Stimulated activated naive CD4-positive, alpha-beta T cell treated with Interleukin-2 at 50 U/mL for 16 hours (primary cell): ENCODE measurements at regions not wholly inside any gene's neighbourhood (a gene's known extent, or its start where the extent isn't known, plus 50 kb on each side); places are given as distances from the start of the nearest gene placed in this dataset.

Experiments used
- DNase-seq: peaks from one replicate; lab custom pipeline; 2025; lab: John Stamatoyannopoulos, UW

GRCh38 chr9:30676651-30677050 lies 1707.8 kb upstream of the ACO1 start:
- no peak for DNase-seq

GRCh38 chr9:30677221-30677620 lies 1707.2 kb upstream of the ACO1 start:
- no peak for DNase-seq

GRCh38 chr9:30688801-30689200 lies 1695.6 kb upstream of the ACO1 start:
- DNase-seq, result no peak

GRCh38 chr9:30697958-30698357 lies 1686.5 kb upstream of the ACO1 start:
- DNase-seq, result no peak

- DNase-seq, result no peak
Measured at GRCh38 chr9:30711591-30711990, 1672.9 kb upstream of the ACO1 start.

GRCh38 chr9:30713243-30713642 lies 1671.2 kb upstream of the ACO1 start:
- DNase-seq, result no peak

DNA sequence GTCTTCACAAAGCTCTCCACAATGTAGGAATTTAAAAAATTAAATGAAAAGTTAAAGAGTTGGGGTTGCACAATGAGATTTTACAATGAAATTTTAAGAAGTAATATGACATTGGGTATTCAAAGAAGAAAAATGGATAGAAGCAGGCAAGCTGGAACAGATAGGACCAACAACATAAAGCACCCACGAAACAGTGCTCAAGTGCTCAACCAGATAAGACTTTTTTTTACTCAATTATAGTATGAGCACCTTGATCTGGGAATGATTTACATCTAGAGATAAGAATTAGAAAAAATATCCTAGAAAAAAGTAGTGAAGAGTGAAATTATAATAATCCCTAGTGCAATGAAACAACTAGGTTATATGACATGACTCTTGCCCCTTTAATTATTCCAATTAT lies 1670.1 kb upstream of the ACO1 start:
- DNase-seq, result no peak

DNA sequence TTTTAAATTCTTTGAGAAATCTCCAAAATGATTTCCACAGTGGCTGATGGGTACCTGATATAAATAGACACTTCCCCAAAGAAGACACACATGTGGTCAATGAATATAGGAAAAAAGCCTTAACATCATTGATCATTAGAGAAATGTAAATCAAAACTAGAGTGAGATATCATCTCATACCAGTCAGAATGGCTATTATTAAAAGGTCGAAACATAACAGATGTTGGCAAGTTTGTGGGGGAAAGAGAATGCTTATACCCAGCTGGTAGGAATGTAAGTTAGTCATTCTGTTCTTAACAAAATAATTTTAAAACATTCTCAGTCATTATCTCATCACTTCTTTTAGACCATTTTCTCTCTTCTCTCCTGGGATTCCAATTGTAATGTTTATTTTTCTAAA lies 1666.0 kb upstream of the ACO1 start:
- DNase-seq, result no peak

DNA sequence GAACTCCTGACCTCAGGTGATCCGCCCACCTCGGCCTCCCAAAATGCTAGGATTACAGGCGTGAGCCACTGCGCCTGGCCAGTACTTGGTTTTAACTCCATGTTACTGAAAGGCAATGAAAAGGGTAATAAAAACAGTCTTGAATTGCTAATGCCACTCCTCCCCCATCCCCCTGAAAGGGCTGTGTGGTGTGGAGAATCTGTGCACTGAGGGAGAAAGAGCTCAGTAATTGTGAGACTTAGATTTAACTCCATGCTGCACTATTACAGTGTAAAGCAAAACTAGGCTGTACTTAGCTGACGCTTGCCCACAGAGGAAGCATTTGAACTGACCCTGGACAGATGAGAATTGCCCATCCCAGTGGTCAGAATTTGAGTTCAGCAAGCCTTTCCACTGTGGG lies 1662.4 kb upstream of the ACO1 start:
- no peak for DNase-seq

- no peak for DNase-seq
Measured at GRCh38 chr9:30723656-30724055, 1660.8 kb upstream of the ACO1 start.

DNA sequence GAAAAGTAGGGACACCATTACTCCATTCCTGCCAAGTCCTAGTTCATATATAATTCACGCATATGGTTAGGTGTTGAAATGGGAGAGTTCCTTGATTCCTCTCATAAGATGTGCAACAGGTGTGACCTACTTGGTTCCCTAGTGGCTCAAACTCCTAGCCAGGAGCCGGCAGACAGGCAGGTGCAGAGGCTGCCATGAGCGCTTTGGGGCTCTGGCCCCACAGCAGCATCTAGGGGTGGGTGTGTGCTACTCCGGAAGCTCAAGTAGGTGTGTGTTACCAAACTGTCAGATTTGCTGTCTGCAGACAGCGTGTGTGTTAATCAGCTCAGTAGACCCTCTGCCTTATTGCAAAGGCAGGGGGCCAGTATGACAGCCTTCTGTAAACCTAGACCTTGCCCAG lies 1652.4 kb upstream of the ACO1 start:
- no peak for DNase-seq

DNA sequence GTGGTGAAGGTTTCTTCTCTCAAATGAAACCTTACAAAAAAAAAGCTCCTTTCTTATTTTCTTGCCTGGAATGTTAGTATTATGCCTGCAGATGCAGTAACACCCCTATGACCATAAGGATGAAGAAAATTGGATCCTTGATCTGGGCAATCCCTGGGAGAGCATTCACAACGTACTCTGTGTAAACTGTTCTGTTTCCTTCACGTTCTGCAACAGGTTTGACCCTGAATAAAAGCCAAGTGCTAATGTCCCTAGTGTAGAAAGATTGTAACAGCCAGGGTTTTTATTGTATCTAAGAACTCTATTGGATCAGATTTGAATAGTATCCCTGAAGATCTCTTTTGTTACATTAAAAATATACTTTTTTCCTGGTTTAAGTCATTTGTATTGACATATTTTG lies 1639.6 kb upstream of the ACO1 start:
- DNase-seq, result no peak

GRCh38 chr9:30746589-30746988 lies 1637.9 kb upstream of the ACO1 start:
- no peak for DNase-seq

- no peak for DNase-seq
Measured at GRCh38 chr9:30757723-30758122, 1626.7 kb upstream of the ACO1 start.

DNA sequence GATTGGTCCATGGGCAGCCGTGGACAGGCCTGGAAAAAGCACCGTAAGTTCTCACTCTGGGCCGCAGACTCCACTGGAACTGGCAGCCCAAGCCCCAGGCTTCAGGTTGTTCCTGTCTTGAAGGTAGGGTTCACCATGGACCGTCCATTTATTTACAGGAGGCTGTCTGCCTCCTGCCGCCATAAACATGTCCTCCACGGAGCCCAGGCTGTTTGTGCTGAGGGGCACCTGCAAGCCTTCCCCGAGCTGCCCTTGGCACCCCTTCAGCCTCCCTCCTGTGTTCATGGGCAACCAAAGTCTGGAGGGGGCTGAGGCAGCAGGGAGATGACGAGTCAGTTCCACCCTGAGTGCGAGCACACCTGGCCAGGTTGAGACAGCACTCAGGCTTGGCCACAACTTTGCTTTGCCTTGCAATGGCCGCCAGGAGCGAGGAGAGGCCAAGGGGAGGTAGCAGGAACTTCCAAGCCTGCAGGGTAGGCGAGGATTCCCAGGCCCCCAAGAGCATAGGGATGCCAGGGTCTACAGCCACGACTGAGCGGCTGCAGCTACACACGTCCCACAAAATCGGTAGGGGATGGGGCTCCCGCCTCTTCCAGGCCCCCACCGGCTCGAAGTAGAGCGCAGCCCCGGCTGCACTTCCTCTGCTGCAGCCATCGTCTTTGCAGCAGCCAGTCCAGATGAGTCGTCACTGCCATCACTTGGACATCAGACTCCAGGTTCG lies 1625.6 kb upstream of the ACO1 start:
- DNase-seq, result no peak

DNA sequence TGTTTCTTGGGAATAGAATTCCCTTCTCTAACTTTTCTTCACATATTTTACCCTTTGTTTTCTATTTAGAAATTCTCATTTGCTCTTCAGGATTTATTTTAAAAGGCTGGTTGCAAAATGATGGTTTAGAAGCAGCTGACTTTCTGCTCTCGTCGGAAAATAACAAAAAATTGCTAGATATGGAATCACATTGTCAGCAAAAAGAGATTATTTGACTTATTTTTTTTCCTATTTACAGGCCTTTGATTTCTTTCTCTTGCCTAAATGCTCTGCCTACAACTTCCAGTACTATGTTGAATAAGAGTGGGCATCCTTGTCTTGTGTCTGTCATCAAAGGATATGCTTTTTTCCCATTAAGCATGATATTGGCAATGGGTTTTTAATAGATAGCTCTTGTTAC lies 1619.1 kb upstream of the ACO1 start:
- no peak for DNase-seq

GRCh38 chr9:30771163-30771708 lies 1613.2 kb upstream of the ACO1 start:
- DNase-seq, result no peak

DNA sequence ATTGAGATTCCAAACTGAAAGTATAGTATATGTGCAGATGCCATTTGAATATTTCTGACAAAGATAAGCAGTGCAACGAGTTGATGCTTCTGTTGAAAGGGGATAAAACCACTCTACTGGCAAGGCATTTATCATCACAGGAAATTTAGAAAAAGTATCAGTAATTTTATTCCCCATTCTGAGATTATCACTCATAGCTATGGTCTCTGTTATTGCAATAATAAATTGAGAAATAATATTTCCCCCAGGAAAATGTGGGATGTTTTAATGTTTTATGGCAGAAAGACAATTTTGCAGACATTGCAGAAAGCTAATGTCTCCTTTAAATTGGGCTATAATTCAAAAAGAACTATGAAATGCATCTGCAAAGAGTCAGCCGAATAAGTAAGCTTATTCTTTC lies 1612.7 kb upstream of the ACO1 start:
- DNase-seq, result no peak

DNA sequence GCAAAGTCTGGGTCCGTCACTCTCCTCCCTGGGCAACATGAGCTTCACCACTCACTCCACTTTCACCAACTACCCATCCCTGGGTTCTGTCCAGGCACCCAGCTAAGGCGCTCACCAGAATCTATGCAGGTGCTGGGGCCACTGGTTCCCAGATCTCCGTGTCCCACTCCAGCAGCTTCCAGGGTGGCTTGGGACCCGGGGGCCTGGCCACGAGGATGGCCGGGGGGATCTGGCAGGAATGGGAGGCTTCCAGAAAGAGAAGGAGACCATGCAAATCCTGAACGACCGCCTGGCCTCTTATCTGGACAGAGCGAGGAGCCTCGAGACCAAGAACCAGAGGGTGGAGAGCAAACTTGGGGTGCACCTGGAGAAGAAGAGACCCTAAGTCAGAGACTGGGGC lies 1611.0 kb upstream of the ACO1 start:
- DNase-seq, result no peak

DNA sequence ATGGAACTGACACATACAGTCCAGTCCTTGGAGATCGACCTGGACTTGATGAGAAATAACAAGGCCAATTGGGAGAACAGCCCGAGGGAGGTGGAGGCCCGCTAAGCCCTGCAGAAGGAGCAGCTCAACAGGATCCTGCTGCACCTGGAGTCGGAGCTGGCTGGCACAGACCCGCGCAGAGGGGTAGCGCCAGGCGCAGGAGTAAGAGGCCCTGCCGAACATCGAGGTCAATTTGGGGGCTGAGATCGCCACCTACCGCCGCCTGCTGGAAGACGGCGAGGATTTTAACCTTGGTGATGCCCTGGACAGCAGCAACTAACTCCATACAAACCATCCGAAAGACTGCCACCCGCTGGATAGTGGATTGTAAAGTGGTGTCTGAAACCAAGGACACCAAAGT lies 1610.1 kb upstream of the ACO1 start:
- no peak for DNase-seq

- DNase-seq, result no peak
Measured at GRCh38 chr9:30775236-30775635, 1609.2 kb upstream of the ACO1 start.

- no peak for DNase-seq
Measured at GRCh38 chr9:30796764-30797163, 1587.7 kb upstream of the ACO1 start.

GRCh38 chr9:30799527-30800101 lies 1584.8 kb upstream of the ACO1 start:
- no peak for DNase-seq

DNA sequence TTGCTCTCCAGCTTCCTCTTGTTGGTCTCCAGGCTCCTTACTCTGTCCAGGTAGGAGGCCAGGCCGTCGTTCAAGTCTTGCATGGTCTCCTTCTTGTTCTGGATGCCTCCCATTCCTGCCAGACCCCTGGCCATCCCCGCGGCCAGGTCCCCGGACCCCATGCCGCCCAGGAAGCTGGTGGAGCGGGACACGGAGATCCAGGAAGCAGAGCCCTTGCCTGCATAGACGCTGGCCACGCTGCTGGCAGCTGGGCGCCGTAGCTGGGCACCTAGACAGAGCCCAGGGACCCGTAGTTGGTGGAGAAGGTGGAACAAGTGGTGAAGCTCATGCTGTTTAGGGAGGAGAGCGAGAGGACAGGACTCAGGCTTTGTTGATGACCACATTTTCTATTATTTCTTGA lies 1584.0 kb upstream of the ACO1 start:
- no peak for DNase-seq
